ENCODE measurements at regions not wholly inside any gene's neighbourhood (a gene's known extent, or its start where the extent isn't known, plus 50 kb on each side); places are given as distances from the start of the nearest gene placed in this dataset.

- TF ChIP-seq CTCF (conservative IDR thresholded peaks at IDR 0.05; ENCODE audit: low read length), result no peak
- TF ChIP-seq EZH2phosphoT487 (IDR thresholded peaks at IDR 0.05; ENCODE audit: borderline replicate concordance), result no peak
These were observed 112.1 kb upstream of the ARL4C start for GRCh38 chr2:234608946-234609345.

Data from Loucy (cell line).